NB4 (cell line): ENCODE measurements at regions not wholly inside any gene's neighbourhood (a gene's known extent, or its start where the extent isn't known, plus 50 kb on each side); places are given as distances from the start of the nearest gene placed in this dataset.

Source experiments
- DNase-seq: peaks from one replicate; pipeline ENCODE4 v3.0.0; 2010; ENCODE audit warnings: low read depth
- H3K4me3 ChIP-seq: one replicate; pipeline ENCODE4 v1.5.1; 2011; ENCODE audit warnings: mild to moderate bottlenecking, low read depth, low read length, moderate library complexity
- MAX ChIP-seq: IDR thresholded peaks from 2 replicates; pipeline ENCODE4 v1.6.1; 2011; ENCODE audit warnings: low read depth, low read length
- MYC ChIP-seq: IDR thresholded peaks from 2 replicates; pipeline ENCODE4 v1.6.1; 2011; ENCODE audit warnings: low read depth, low read length
- POLR2A ChIP-seq: IDR thresholded peaks from 2 replicates; pipeline ENCODE4 v1.6.1; 2011; ENCODE audit warnings: mild to moderate bottlenecking; ENCODE audit not compliant: insufficient read length; ENCODE audit errors: extremely low read depth
- TF ChIP-seq, protein P1 (sequence below): IDR thresholded peaks from one replicate; pipeline ENCODE4 v1.5.1; 2012; ENCODE audit warnings: low read depth, low read length

- TF ChIP-seq POLR2A = no peak
- no peak for TF ChIP-seq MAX
- no peak for TF ChIP-seq MYC
- TF ChIP-seq, protein P1, sequence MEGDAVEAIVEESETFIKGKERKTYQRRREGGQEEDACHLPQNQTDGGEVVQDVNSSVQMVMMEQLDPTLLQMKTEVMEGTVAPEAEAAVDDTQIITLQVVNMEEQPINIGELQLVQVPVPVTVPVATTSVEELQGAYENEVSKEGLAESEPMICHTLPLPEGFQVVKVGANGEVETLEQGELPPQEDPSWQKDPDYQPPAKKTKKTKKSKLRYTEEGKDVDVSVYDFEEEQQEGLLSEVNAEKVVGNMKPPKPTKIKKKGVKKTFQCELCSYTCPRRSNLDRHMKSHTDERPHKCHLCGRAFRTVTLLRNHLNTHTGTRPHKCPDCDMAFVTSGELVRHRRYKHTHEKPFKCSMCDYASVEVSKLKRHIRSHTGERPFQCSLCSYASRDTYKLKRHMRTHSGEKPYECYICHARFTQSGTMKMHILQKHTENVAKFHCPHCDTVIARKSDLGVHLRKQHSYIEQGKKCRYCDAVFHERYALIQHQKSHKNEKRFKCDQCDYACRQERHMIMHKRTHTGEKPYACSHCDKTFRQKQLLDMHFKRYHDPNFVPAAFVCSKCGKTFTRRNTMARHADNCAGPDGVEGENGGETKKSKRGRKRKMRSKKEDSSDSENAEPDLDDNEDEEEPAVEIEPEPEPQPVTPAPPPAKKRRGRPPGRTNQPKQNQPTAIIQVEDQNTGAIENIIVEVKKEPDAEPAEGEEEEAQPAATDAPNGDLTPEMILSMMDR = no peak
- DNase-seq = no peak
Measured at GRCh38 chr12:68491204-68491960, 119.3 kb upstream of the RAP1B start.

DNA sequence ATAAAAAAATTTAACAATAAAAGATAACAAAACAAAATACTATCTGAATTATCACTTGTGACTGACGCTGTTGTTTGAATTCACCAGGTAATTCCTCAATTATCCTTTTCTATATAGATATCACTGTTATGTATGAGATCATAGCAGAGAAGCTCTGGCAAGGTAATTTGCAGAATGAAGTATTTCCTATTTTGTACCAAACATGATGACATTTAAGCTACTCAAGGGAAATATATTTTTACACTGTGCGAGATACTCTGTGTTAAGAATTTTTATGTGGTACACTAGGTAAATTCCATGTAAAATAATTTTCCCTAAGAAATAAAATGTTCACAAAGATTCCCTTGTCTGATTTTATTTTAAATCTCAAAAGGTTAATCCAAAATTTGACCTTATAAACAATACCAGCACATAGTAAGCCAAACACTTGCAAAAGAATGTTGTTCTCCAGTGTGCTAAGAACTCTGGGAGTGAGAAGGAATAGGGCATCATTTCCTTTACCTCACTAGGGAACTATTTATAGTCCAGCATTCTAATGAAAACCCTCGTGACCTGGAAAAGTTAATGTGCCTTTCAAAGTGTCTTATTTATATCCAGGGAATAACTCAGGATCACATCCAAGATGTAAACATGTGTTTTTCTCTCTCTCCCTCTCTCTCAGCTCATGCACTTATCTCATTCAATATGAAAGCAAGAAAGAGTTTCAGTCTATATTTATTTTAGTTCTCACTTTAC lies 115.2 kb upstream of the RAP1B start:
- no peak for TF ChIP-seq MYC
- TF ChIP-seq, protein P1 = no peak
- no peak for TF ChIP-seq MAX
- no peak for TF ChIP-seq POLR2A
- no peak overlapping the region for H3K4me3 ChIP-seq
- no peak for DNase-seq

More at GRCh38 chr12:68491204-68491960, 119.3 kb upstream of the RAP1B start:
- H3K4me3 ChIP-seq = no peak overlapping the region

- no peak for TF ChIP-seq MAX
- TF ChIP-seq POLR2A = no peak
- no peak for TF ChIP-seq MYC
- TF ChIP-seq, protein P1 = no peak
- DNase-seq = no peak
- no peak overlapping the region for H3K4me3 ChIP-seq
Measured at GRCh38 chr12:68497107-68497506, 113.6 kb upstream of the RAP1B start.

DNA sequence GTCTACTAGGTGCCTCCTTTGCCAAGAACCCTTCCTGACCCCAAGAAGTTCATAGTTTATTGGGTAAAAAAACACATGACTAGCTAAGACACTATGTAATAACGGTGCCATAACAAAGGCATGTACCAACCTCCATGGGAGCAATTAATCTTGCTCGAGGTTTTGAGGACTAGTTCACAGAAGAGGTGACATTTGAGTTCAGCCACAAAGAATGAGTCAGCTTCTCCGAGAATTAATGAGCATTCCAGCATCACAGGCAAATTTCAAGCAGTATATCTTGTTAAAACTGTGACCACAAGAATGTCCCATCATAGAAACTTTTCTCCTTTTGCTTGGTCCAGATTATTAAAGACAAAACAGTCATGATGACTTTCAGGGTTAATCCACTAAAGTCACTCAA lies 113.0 kb upstream of the RAP1B start:
- TF ChIP-seq MAX = no peak
- no peak for TF ChIP-seq POLR2A
- TF ChIP-seq MYC = no peak
- TF ChIP-seq, protein P1 = no peak
- DNase-seq = peak; percentile 65
- no peak overlapping the region for H3K4me3 ChIP-seq

DNA sequence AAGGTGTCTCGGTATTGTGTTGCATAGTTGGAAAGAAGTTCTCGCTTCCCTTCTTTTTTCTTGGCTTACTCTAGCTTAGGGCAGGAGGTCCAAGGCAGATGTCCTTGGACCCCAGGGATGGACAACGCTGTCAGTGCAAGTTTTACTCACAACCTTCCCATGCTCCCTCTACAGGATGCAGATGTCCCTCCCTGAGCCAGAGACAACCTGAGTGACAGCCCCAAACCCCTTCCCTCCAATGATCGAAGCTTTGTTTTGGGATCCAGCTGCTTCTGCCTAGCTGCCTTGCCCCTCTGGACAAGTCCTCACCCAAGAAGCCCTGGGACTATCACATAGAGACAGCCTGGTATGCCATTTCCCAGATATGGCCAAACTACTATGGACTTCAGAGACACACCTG lies 112.0 kb upstream of the RAP1B start:
- TF ChIP-seq, protein P1 = no peak
- TF ChIP-seq POLR2A = no peak
- TF ChIP-seq MYC = no peak
- DNase-seq = no peak
- H3K4me3 ChIP-seq = no peak overlapping the region
